ENCODE measurements at regions not wholly inside any gene's neighbourhood (a gene's known extent, or its start where the extent isn't known, plus 50 kb on each side); places are given as distances from the start of the nearest gene placed in this dataset.

DNA sequence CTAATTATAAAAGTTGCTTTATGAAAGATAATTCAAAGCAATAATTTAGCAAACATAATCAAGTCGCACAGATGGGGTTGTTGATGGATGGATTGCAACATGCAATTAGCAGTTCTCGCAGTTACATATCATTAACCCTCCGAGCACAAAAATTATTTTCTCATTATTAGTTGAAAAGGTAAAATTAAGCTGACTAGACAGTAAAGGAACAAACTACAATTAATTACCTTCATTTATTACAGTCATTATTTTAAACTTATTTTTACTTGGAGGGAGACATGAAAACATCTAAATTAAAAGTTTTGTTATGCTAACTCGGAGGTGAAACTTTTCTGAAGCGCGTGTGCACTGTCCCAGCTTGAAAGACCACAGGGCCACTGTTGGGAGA, 146.9 kb downstream of the PHETA1 start:
- Histone ChIP-seq H3K9ac (ENCODE audit: low read length) (no peak overlapping the region), H3K4me2 (ENCODE audit: low read depth, low read length) (no peak overlapping the region), H3K79me2 (ENCODE audit: low read length) (no peaks in the 10 kb centered on the region), H3K36me3 (replicated peaks; ENCODE audit: insufficient read depth, low read length) (no peaks in the 10 kb centered on the region), H3K4me1 (ENCODE audit: low read length) (no peaks in the 10 kb centered on the region), H3F3A (ENCODE audit: insufficient read depth, low read length) (no peaks in the 10 kb centered on the region), H2AFZ (ENCODE audit: low read length) (no peak overlapping the region), H3K9me3 (replicated peaks; ENCODE audit: insufficient read depth, low read length) (no peaks in the 10 kb centered on the region), H3K27me3 (replicated peaks; ENCODE audit: insufficient read depth, low read length) (no peaks in the 10 kb centered on the region), H3K4me3 (ENCODE audit: low read length) (no peak overlapping the region), H4K20me1 (ENCODE audit: insufficient read depth, low read length) (no peaks in the 10 kb centered on the region), H3K27ac (ENCODE audit: low read length) (no peak overlapping the region), H3K9me2 (replicated peaks; ENCODE audit: insufficient read depth, low read length) (no peaks in the 10 kb centered on the region)
- no peak for DNase-seq
- TF ChIP-seq EZH2phosphoT487 (IDR thresholded peaks at IDR 0.05; ENCODE audit: low read length) (no peak), EZH2 (optimal IDR thresholded peaks at IDR 0.05; ENCODE audit: low read depth, low read length) (no peak)
- TF ChIP-seq, protein P1, sequence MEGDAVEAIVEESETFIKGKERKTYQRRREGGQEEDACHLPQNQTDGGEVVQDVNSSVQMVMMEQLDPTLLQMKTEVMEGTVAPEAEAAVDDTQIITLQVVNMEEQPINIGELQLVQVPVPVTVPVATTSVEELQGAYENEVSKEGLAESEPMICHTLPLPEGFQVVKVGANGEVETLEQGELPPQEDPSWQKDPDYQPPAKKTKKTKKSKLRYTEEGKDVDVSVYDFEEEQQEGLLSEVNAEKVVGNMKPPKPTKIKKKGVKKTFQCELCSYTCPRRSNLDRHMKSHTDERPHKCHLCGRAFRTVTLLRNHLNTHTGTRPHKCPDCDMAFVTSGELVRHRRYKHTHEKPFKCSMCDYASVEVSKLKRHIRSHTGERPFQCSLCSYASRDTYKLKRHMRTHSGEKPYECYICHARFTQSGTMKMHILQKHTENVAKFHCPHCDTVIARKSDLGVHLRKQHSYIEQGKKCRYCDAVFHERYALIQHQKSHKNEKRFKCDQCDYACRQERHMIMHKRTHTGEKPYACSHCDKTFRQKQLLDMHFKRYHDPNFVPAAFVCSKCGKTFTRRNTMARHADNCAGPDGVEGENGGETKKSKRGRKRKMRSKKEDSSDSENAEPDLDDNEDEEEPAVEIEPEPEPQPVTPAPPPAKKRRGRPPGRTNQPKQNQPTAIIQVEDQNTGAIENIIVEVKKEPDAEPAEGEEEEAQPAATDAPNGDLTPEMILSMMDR (IDR thresholded peaks at IDR 0.05; ENCODE audit: low read length) = no peak

DNA sequence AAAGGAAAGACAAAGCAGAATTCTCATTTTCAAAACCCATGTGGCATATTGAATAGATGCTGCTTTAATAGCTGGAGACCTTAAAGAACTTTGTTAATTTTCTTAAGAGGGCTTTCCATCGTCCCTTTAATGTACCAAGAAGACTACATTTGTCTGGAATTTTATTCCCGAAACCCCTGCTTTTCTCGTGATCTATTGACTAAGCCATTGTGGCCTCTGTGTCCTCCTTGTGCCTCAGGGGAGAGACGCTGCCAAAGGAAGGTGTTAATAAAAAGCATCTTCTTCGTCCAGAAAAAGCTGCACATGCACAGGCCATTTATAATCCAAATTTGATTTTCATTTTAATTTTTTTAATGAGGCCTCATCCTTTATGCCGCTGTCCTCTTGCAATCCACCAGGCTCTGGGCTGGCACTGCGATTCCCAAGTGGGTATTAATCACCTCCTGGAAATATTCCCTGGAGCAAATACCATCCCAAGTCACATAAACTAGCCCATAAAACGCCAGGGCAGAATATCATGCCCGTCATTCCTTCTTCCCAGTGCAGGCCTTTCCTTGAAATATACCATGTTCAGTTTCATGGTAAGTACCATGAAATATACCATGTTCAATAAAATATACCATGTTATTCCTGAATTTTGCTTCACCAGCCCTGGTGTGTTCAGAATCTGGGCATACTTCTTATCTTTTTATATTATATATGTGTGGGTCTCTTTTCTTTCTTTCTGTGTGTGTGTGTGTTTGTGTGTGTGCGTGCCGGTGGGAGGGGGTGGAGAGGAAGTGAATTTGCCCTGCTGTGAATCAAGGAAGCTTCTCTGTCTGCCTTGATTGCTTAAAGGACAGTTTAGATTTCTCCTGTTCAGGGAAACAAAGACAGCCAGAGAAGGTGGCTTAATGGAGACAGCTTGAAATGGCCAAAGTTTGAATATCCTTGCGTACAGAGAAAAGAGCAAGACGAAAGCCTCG, 147.6 kb downstream of the PHETA1 start:
- Histone ChIP-seq H3K27me3 (replicated peaks; ENCODE audit: insufficient read depth, low read length) (0 out of 2 replicates have a peak, but pooled peaks cover under 1% of the 10 kb centered on the region), H3K9me3 (replicated peaks; ENCODE audit: insufficient read depth, low read length) (no peaks in the 10 kb centered on the region), H3K9ac (ENCODE audit: low read length) (no peak overlapping the region), H2AFZ (ENCODE audit: low read length) (no peak overlapping the region), H3K9me2 (replicated peaks; ENCODE audit: insufficient read depth, low read length) (no peaks in the 10 kb centered on the region), H4K20me1 (ENCODE audit: insufficient read depth, low read length) (no peaks in the 10 kb centered on the region), H3K4me2 (ENCODE audit: low read depth, low read length) (no peak overlapping the region), H3F3A (ENCODE audit: insufficient read depth, low read length) (no peaks in the 10 kb centered on the region), H3K4me1 (ENCODE audit: low read length) (no peaks in the 10 kb centered on the region), H3K79me2 (ENCODE audit: low read length) (no peaks in the 10 kb centered on the region), H3K27ac (ENCODE audit: low read length) (no peak overlapping the region), H3K4me3 (ENCODE audit: low read length) (no peak overlapping the region), H3K36me3 (replicated peaks; ENCODE audit: insufficient read depth, low read length) (no peaks in the 10 kb centered on the region)
- no peak for DNase-seq
- TF ChIP-seq, protein P1 (IDR thresholded peaks at IDR 0.05; ENCODE audit: low read length) = no peak
- TF ChIP-seq EZH2 (optimal IDR thresholded peaks at IDR 0.05; ENCODE audit: low read depth, low read length) (no peak), EZH2phosphoT487 (IDR thresholded peaks at IDR 0.05; ENCODE audit: low read length) (no peak)

DNA sequence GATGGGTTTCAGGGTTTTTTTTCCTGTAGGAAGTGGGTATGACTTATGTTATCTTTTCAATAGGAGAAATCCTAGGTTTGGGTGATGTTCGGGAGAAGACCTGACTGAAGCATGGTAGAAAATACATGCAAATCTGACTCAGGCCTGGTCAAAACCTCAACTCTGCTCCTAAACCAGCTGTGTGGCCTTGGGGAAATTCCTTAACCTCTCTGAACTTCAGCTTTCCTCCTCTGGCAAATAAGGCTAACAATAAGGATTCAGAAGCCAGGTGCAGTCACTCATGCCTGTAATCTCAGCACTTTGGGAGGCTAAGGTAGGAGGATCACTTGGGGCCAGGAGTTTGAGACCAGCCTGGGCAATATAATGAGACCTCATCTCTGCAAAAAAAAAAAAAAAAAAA, 148.5 kb downstream of the PHETA1 start:
- TF ChIP-seq EZH2 (optimal IDR thresholded peaks at IDR 0.05; ENCODE audit: low read depth, low read length) (no peak), EZH2phosphoT487 (IDR thresholded peaks at IDR 0.05; ENCODE audit: low read length) (no peak)
- TF ChIP-seq, protein P1 (IDR thresholded peaks at IDR 0.05; ENCODE audit: low read length) = no peak
- no peaks in the 10 kb centered on the region for H3K9me2 ChIP-seq (replicated peaks; ENCODE audit: insufficient read depth, low read length)
- no peak overlapping the region for H2AFZ ChIP-seq (ENCODE audit: low read length)
- peaks cover 10% of the 10 kb centered on the region; the same call in 1 of the 2 replicates for H3K27me3 ChIP-seq (replicated peaks; ENCODE audit: insufficient read depth, low read length)
- H3K4me1 ChIP-seq (ENCODE audit: low read length) = no peaks in the 10 kb centered on the region
- no peak overlapping the region for H3K27ac ChIP-seq (ENCODE audit: low read length)
- H3K9ac ChIP-seq (ENCODE audit: low read length) = no peak overlapping the region
- H3F3A ChIP-seq (ENCODE audit: insufficient read depth, low read length) = no peaks in the 10 kb centered on the region
- no peak for DNase-seq
- no peaks in the 10 kb centered on the region for H4K20me1 ChIP-seq (ENCODE audit: insufficient read depth, low read length)
- H3K4me2 ChIP-seq (ENCODE audit: low read depth, low read length) = no peak overlapping the region
- H3K36me3 ChIP-seq (replicated peaks; ENCODE audit: insufficient read depth, low read length) = no peaks in the 10 kb centered on the region
- no peak overlapping the region for H3K4me3 ChIP-seq (ENCODE audit: low read length)
- H3K79me2 ChIP-seq (ENCODE audit: low read length) = no peaks in the 10 kb centered on the region
- no peaks in the 10 kb centered on the region for H3K9me3 ChIP-seq (replicated peaks; ENCODE audit: insufficient read depth, low read length)

Data from MM.1S (cell line).